Mesenteric fat pad (tissue), 1 donor: ENCODE measurements at regions not wholly inside any gene's neighbourhood (a gene's known extent, or its start where the extent isn't known, plus 50 kb on each side); places are given as distances from the start of the nearest gene placed in this dataset.
"Not testable (repeated sequence)": the region's sequence is repeated elsewhere in the genome, so short reads cannot be mapped to it uniquely, and the experiment has no call there.

Experiments used
- DNase-seq: peaks from one replicate; pipeline ENCODE4 v3.0.0-alpha.2; 2020; ENCODE audit warnings: low spot score
- donor health status: DM: yes; HTN: yes; CAD: no.

DNA sequence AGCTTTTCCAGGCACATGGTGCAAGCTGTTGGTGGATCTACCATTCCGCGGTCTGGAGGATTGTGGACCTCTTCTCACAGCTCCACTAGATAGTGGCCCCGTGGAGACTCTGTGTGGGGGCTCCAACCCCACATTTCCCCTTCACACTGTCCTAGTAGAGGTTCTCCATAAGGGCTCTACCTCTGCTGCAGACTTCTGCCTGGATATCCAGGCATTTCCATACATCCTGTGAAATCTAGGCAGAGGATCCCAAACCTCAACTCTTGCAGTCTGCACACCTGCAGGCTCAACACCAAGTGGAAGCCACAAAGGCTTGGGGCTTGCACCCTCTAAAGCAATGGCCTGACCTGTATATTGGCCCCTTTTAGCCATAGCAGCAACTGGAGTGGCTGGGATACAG, 283.4 kb upstream of the KLF4 start:
- DNase-seq: no peak

DNA sequence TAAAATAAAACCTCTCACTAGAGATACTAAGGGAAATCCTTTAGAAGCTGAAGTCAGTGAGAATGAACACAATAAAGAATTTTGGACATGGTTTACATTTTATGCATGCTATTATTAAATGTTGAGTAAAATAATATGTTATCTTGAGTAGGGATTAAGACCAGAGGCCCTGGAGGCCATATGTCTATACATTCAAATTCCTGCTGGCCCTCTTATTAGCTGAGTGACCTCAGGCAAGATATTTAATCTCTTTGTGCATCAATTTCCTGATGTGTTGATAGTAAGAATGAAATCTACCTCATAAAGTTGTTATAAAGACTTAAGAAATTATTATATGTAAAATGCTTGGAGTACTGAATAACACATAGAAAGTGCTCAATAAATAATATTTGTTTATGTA, 281.1 kb upstream of the KLF4 start:
- no peak for DNase-seq

DNA sequence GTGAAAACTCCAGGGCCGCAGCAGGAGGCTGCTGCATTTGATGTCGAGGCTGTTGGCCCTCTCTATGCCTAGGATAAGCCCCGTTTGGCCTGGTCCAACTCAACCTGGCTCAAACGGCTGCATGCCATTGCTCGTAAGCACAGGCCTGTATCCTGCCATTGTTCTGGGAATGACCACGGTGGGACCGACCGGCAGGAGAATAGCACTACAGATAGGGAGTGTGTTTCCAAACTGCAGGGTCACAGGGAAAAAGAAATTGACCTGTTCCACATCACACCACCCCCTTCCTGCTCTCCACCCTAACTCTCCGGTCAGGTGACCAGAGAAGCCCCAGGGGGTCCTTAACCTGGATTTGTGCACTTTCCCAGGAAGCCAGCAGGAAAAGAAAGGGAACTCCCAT, 278.7 kb upstream of the KLF4 start:
- no peak for DNase-seq

GRCh38 chr9:107767711-107768110, 278.1 kb upstream of the KLF4 start:
- no peak for DNase-seq

- DNase-seq: not testable (repeated sequence)
These were observed 273.9 kb upstream of the KLF4 start for GRCh38 chr9:107763469-107763868.

DNA sequence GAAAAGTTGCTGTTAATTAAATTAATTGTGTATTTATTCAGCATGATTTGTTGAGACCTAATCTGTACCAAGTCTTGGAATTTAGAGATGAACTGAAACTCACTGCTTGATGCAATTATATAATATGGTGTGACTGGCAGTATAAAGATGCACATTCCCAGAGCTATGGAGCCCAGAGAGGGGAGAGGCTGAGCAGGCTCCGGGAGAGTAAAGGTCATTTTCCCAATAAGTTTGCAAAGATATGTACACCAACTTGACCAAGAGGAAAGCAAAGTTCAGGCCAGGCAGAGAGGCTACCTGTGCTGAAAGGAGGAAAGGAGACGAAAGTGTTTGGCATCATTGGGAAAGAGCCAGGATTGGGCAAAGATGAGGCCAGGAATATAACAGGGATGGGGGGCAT, 271.7 kb upstream of the KLF4 start:
- no peak for DNase-seq

GRCh38 chr9:107760469-107761242, 271.1 kb upstream of the KLF4 start:
- DNase-seq: no peak

GRCh38 chr9:107759823-107760166, 270.2 kb upstream of the KLF4 start:
- no peak for DNase-seq

- DNase-seq: no peak
These were observed 269.6 kb upstream of the KLF4 start for GRCh38 chr9:107759009-107759822.

GRCh38 chr9:107756091-107756490, 266.5 kb upstream of the KLF4 start:
- DNase-seq: no peak

DNA sequence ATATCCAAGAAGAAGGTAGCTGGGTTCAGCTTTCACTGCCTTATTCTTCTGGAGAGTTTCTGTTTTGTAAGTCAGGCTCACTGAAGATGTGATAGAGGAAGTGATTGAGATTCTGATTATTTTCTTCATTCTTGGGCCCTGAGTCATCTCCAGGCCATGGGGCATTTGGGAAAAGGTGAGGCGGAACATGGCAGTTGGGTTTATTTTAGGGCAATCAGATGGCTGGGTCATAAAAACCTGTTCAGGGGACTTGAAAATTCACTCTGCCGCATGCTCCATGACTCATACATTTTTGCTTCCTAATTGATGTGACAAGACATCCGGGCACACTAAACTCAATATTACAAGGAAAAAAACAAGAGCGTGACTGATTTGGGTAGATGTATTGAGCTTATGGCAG, 265.7 kb upstream of the KLF4 start:
- DNase-seq: no peak

DNA sequence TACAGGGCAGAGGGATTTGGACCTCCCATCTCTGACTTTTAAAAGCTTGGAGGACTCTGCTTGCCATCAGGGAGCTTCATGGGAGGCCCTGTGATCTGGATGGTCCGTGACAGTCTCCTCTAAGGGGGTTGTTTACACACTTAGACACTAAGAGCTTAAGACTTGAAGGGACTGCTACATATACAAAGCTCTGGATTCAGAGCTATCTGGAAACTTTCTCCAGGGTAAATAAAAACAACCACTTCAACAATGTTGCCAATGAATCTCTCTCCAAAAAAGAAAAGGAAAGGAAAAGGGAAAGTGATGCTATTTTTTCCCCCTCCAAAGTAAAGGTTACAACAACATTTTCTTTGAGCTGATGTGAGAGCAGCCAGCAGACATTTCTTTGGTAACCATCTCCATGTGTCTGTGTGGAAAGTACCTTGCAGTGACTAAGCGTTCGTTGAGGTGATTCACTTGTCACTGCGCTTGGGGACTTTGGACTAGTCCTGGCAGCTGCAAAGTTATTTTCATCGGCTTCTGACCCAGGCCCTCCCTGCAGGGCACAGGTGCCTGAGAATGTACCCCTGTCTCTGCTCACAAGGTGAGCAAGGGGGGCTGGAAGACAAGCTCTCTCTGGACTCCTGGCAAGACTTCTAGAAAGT, 262.1 kb upstream of the KLF4 start:
- DNase-seq: no peak

DNA sequence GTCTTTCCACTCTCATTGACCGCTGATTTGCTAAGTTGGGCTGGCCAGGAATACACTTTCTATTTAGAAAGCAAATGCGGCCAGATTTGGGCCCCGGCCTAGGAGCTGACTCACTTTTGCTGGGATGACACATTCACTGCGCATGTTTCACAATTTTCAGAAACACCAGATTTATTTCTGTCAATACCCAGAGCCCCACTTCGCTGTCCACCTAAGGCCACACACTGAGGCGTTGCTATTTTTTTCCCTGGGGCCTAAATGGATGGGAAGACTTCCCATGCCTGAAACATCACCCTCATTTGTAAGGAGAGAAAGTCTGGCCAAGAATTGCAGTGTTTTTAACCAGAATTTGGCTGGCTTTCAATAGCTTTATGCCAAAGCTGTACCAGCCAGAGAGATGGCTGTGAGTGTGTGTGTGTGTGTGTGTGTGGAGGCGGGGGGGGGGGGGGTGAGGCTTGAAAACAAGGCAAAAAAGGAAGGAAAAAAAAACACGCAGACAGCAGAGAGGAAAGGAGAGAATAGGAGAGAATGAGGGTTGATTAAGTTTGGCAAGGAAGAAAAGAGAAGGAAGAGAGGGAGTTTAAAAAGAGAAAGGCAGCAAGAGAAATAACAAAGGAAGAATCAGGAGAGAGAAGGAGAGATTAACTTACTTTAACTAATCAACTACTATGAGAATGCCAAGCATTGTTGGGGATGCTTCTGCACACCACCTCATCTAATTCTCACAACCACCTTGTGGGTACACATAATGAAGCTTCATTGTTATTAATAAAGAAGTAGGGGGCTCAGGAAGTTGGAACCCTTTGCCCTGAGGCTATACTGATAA, 261.4 kb upstream of the KLF4 start:
- no peak for DNase-seq

DNA sequence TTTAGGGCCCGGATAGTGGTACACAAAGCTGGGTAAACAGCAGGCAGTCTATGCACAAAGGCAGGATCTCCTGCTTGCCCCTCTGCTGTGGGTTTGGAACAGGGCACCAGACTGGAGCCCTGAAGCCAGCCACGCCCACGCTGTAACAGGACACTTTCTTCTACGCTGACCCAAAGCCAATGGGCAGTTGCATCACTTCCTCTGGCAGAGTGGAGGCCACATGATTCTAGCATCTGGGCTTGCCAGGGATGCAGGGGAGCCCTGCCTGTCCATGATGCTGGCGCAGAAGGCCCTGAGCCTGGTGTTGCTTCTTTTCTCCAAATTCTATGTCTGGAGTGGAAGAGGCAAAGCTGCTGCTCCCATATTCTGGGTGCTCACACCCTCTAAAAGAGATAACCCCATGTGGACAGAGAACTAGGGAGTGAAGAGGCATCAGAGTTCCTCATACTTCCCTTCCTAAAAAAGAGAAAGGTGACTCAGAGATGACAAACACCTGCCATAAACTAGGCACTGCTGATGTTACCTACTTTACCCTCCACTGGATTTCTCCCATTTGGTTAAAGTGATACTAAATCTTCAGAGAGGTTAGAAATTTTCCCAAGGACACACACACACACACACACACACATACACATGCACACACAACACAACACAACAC, 260.3 kb upstream of the KLF4 start:
- DNase-seq: peak; percentile 94

GRCh38 chr9:107744873-107745272, 255.3 kb upstream of the KLF4 start:
- DNase-seq: no peak

GRCh38 chr9:107742531-107743309, 253.2 kb upstream of the KLF4 start:
- no peak for DNase-seq

DNA sequence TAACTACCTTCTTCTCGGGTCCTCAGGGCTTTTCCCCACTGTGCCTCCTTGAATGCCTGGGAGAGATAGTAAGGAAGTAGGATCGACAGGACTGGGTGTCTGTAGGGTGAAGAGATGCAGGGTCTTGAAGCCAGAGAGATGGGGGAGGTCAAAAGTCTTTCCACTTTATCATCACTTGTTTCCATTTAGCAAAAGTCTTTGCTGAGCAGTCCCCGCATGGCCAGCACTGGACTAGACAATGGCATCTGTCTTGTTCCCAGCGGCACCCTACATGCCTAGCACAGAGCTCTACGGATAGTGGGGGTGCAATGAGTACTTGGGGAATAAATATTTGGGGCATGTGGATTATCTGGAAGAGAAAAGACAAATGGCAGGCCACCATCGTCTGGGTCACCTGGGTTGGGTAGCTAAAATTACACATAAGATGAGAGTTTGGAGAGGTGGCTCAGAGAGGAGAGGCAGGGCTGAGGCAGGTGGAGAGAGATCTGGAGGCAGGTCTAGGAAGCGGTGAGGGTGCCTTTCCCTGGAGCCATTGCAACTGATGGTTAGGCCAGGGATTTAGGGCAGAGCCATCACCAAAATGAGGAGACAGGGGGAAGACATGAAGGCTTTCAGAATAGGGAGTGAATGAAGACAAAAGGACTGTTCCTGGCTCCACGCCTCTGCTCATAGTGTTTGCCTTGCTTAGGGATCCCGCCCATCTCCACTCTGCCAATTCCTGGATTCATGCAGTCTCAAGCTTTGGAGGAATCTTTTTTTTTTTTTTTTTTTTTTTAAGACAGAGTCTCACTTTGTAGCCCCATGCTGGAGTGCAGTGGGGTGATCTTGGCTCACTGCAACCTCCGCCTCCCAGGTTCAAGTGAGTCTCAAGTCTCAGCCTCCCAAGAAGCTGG, 250.8 kb upstream of the KLF4 start:
- DNase-seq: no peak

GRCh38 chr9:107739601-107740082, 250.1 kb upstream of the KLF4 start:
- no peak for DNase-seq

- DNase-seq: no peak
These were observed 249.2 kb upstream of the KLF4 start for GRCh38 chr9:107738789-107739188.
